ENCODE measurements at regions not wholly inside any gene's neighbourhood (a gene's known extent, or its start where the extent isn't known, plus 50 kb on each side); places are given as distances from the start of the nearest gene placed in this dataset.

- Histone ChIP-seq H3K4me2 (replicated peaks; ENCODE audit: low read depth, low read length, poor library complexity, severe bottlenecking) (no peak overlapping the region), H3K4me3 (ENCODE audit: control extremely low read depth in 1 of 5, extremely low read depth in 1 of 5, insufficient read depth in 1 of 5, low read depth in 2 of 5, low read length in 4 of 5) (no peak overlapping the region), H3K79me2 (ENCODE audit: control insufficient read depth, insufficient read depth, low read length) (no peaks in the 10 kb centered on the region), H3K27ac (ENCODE audit: low read length in 2 of 2) (no peak overlapping the region), H2AFZ (ENCODE audit: insufficient read depth, low read depth, low read length, poor library complexity, severe bottlenecking) (no peak overlapping the region), H3K27me3 (replicated peaks in 1 of 4; ENCODE audit: control extremely low read depth in 1 of 4, control insufficient read depth in 3 of 4, insufficient read depth in 4 of 4, low read length in 3 of 4) (no peaks in the 10 kb centered on the region), H3K4me1 (ENCODE audit: control insufficient read depth in 2 of 2, insufficient read depth in 2 of 2, low read length in 2 of 2) (no peaks in the 10 kb centered on the region), H3K36me3 (replicated peaks in 1 of 2; ENCODE audit: control extremely low read depth in 1 of 2, control insufficient read depth in 1 of 2, extremely low read depth in 1 of 2, insufficient read depth in 2 of 2, low read length in 1 of 2) (no peaks in the 10 kb centered on the region), H3K9me3 (ENCODE audit: control extremely low read depth in 1 of 3, control insufficient read depth in 2 of 3, insufficient read depth in 1 of 3, low read length in 2 of 3) (no peaks in the 10 kb centered on the region), H4K20me1 (ENCODE audit: control insufficient read depth, insufficient read depth, low read length, poor library complexity, severe bottlenecking) (no peaks in the 10 kb centered on the region), H3K9ac (ENCODE audit: low read length) (no peak overlapping the region)
- no peaks in the 10 kb centered on the region for H3K9me3 Mint-ChIP-seq (ENCODE audit: insufficient read depth)
- ATAC-seq (ENCODE audit: low read depth): no peak
- no peaks in the 10 kb centered on the region for H3K27me3 Mint-ChIP-seq
- CTCF ChIA-PET: no interaction called here
- DNase-seq: no peak
- H3K27ac Mint-ChIP-seq: no peak overlapping the region
- no peak overlapping the region for H3K4me3 Mint-ChIP-seq
- intact Hi-C loops (cut with micrococcal nuclease): no loop called here
- TF ChIP-seq EZH2 (IDR thresholded peaks at IDR 0.05; ENCODE audit: borderline replicate concordance, insufficient read depth, low read depth, low read length, poor library complexity, severe bottlenecking) (no peak), CTCF (IDR thresholded peaks at IDR 0.05) (no peak)
- no CpG with 5 or more reads among the region's 4 CpGs for WGBS (ENCODE audit: insufficient coverage)
- POLR2A ChIA-PET: no interaction called here
- H3K4me1 Mint-ChIP-seq: no peaks in the 10 kb centered on the region
Observed at GRCh38 chr10:90222372-90222771, 521.0 kb downstream of the KIF20B start.

DNA sequence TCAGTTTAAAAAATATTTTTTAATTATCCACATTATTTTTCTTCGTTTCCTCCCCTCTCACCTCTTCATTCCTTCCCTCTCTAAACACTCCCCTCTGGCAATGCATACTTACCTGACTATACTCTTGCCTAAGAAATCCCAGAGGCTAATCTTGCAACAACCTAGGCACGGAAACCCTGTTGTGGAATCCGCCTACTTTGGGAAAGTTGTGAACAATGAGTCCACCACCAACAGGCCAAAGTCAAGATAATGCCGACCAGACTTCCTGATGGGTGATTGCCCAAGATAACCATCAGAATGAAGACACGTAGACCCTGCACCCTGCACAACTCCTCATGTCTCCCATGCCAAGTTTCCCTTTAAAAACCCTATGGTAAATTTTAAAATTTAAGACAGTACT is 521.5 kb downstream of the KIF20B start:
- CTCF ChIA-PET: no interaction called here
- no peak for DNase-seq
- H3K27ac Mint-ChIP-seq: no peak overlapping the region
- no peaks in the 10 kb centered on the region for H3K4me1 Mint-ChIP-seq
- TF ChIP-seq CTCF (IDR thresholded peaks at IDR 0.05): no peak
- no peak for TF ChIP-seq EZH2 (IDR thresholded peaks at IDR 0.05; ENCODE audit: borderline replicate concordance, insufficient read depth, low read depth, low read length, poor library complexity, severe bottlenecking)
- Histone ChIP-seq H3K4me3 (ENCODE audit: control extremely low read depth in 1 of 5, extremely low read depth in 1 of 5, insufficient read depth in 1 of 5, low read depth in 2 of 5, low read length in 4 of 5) (no peak overlapping the region), H3K4me1 (ENCODE audit: control insufficient read depth in 2 of 2, insufficient read depth in 2 of 2, low read length in 2 of 2) (no peaks in the 10 kb centered on the region), H4K20me1 (ENCODE audit: control insufficient read depth, insufficient read depth, low read length, poor library complexity, severe bottlenecking) (no peaks in the 10 kb centered on the region), H3K36me3 (replicated peaks in 1 of 2; ENCODE audit: control extremely low read depth in 1 of 2, control insufficient read depth in 1 of 2, extremely low read depth in 1 of 2, insufficient read depth in 2 of 2, low read length in 1 of 2) (no peaks in the 10 kb centered on the region), H3K79me2 (ENCODE audit: control insufficient read depth, insufficient read depth, low read length) (no peaks in the 10 kb centered on the region), H3K27me3 (replicated peaks in 1 of 4; ENCODE audit: control extremely low read depth in 1 of 4, control insufficient read depth in 3 of 4, insufficient read depth in 4 of 4, low read length in 3 of 4) (no peaks in the 10 kb centered on the region), H3K9me3 (ENCODE audit: control extremely low read depth in 1 of 3, control insufficient read depth in 2 of 3, insufficient read depth in 1 of 3, low read length in 2 of 3) (no peaks in the 10 kb centered on the region), H3K9ac (ENCODE audit: low read length) (no peak overlapping the region), H3K4me2 (replicated peaks; ENCODE audit: low read depth, low read length, poor library complexity, severe bottlenecking) (no peak overlapping the region), H3K27ac (ENCODE audit: low read length in 2 of 2) (no peak overlapping the region), H2AFZ (ENCODE audit: insufficient read depth, low read depth, low read length, poor library complexity, severe bottlenecking) (no peak overlapping the region)
- H3K9me3 Mint-ChIP-seq (ENCODE audit: insufficient read depth): no peaks in the 10 kb centered on the region
- ATAC-seq (ENCODE audit: low read depth): no peak
- POLR2A ChIA-PET: no interaction called here
- no peaks in the 10 kb centered on the region for H3K27me3 Mint-ChIP-seq
- intact Hi-C loops (cut with micrococcal nuclease): no loop called here
- 89% methylated on average over 3 of the region's 5 CpGs for WGBS (ENCODE audit: insufficient coverage)
- H3K4me3 Mint-ChIP-seq: no peak overlapping the region

Measured in B cell (primary cell).